ENCODE measurements at regions not wholly inside any gene's neighbourhood (a gene's known extent, or its start where the extent isn't known, plus 50 kb on each side); places are given as distances from the start of the nearest gene placed in this dataset.

DNA sequence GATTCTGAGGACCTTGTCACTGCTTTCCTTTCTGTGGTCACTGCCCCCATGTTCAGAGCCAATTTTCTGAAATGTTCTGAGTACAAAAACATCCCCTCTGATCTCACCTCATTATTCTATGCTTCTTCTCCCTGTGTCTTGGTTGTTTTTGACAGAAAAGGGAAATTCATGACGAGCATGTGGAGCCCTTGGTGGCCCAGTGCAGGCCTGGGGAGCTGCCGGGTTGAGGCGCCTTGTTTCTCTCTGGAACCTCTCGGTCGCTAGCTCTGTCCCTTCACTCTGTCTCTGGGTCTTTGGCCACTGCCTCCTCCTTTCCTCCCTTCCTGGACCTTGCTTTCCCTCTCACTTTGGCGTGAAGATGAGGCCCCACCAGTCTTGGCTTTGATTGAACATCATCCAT, 63.0 kb upstream of the THY1 start:
- Histone ChIP-seq H3K9ac (ENCODE audit: insufficient read depth, low read length) (no peak overlapping the region), H3K4me1 (ENCODE audit: control insufficient read depth, extremely low read depth, insufficient read depth, low read length) (peaks cover 2% of the 10 kb centered on the region), H3K27me3 (ENCODE audit: control insufficient read depth, insufficient read depth, low read length) (peaks cover 17% of the 10 kb centered on the region), H3K4me3 (replicated peaks in 1 of 4; ENCODE audit: control extremely low read depth in 1 of 4, insufficient read depth in 1 of 4, low read depth in 3 of 4, low read length in 4 of 4) (no peak overlapping the region), H4K20me1 (ENCODE audit: control insufficient read depth, extremely low read depth, insufficient read depth, low read length) (peaks cover 1% of the 10 kb centered on the region), H3K27ac (ENCODE audit: insufficient read depth, low read length) (no peak overlapping the region), H2AFZ (ENCODE audit: low read length) (no peak overlapping the region), H3K4me2 (ENCODE audit: extremely low read depth, insufficient read depth, low read length) (no peak overlapping the region), H3K9me3 (ENCODE audit: control insufficient read depth, insufficient read depth, low read depth, low read length) (no peaks in the 10 kb centered on the region), H3K79me2 (ENCODE audit: control insufficient read depth, insufficient read depth, low read length) (no peaks in the 10 kb centered on the region), H3K36me3 (ENCODE audit: control insufficient read depth, insufficient read depth, low read length) (no peaks in the 10 kb centered on the region)
- TF ChIP-seq, protein P1, sequence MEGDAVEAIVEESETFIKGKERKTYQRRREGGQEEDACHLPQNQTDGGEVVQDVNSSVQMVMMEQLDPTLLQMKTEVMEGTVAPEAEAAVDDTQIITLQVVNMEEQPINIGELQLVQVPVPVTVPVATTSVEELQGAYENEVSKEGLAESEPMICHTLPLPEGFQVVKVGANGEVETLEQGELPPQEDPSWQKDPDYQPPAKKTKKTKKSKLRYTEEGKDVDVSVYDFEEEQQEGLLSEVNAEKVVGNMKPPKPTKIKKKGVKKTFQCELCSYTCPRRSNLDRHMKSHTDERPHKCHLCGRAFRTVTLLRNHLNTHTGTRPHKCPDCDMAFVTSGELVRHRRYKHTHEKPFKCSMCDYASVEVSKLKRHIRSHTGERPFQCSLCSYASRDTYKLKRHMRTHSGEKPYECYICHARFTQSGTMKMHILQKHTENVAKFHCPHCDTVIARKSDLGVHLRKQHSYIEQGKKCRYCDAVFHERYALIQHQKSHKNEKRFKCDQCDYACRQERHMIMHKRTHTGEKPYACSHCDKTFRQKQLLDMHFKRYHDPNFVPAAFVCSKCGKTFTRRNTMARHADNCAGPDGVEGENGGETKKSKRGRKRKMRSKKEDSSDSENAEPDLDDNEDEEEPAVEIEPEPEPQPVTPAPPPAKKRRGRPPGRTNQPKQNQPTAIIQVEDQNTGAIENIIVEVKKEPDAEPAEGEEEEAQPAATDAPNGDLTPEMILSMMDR (conservative IDR thresholded peaks at IDR 0.05 in 1 of 2, IDR thresholded peaks at IDR 0.05 in 1 of 2; ENCODE audit: low read depth in 1 of 2, low read length in 2 of 2), result no peak
- TF ChIP-seq EZH2 (IDR thresholded peaks at IDR 0.05; ENCODE audit: low read length, missing control alignments), result no peak
- DNase-seq (ENCODE audit: low read depth in 2 of 2), result no peak

DNA sequence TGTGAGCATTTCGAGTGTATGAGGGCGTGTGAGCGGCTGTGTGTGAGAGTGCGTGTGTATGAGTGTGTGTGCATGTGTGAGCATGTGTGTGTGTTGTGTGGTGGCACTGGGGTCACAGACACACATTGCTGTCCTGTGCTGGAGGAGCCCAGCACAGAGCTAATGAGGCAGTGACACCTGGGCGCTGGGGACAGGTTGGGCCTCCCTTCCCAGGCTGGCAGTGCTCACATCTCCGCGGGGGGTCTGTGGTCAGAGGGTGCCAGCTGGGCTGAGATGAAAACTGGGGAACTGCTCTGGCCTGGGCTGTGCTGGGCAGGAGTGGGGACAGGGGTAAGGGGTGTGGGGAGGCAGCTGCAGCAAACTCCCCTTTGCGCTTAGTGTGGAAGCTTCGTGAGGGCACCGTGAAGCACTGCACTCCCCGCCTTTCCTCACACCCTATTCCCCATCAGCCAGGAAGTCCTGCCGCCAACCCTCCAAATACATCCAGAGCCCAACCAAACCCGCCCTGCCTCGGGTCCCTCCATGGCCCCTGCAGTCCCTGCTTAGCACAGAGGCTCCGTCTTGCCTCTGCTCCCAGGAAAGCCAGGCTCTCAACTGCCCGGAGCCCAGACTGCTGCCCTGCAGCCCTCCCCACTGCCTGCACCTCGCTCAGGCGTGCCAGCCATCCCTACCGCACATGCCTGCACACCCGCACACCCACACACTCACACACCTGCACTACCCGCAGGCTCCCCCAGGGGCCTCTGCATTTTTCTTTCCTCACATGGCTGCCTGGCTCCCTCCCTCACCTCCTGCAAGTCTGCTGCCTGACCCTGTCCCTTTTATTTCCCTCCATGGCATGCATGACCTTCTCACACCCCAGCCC, 62.0 kb upstream of the THY1 start:
- Histone ChIP-seq H3K9me3 (ENCODE audit: control insufficient read depth, insufficient read depth, low read depth, low read length) (no peaks in the 10 kb centered on the region), H4K20me1 (ENCODE audit: control insufficient read depth, extremely low read depth, insufficient read depth, low read length) (peaks cover 1% of the 10 kb centered on the region), H3K9ac (ENCODE audit: insufficient read depth, low read length) (no peak overlapping the region), H3K36me3 (ENCODE audit: control insufficient read depth, insufficient read depth, low read length) (no peaks in the 10 kb centered on the region), H3K27me3 (ENCODE audit: control insufficient read depth, insufficient read depth, low read length) (peaks cover 16% of the 10 kb centered on the region), H3K4me1 (ENCODE audit: control insufficient read depth, extremely low read depth, insufficient read depth, low read length) (peaks cover 7% of the 10 kb centered on the region), H3K4me2 (ENCODE audit: extremely low read depth, insufficient read depth, low read length) (no peak overlapping the region), H3K4me3 (replicated peaks in 1 of 4; ENCODE audit: control extremely low read depth in 1 of 4, insufficient read depth in 1 of 4, low read depth in 3 of 4, low read length in 4 of 4) (no peak overlapping the region), H3K79me2 (ENCODE audit: control insufficient read depth, insufficient read depth, low read length) (no peaks in the 10 kb centered on the region), H2AFZ (ENCODE audit: low read length) (no peak overlapping the region), H3K27ac (ENCODE audit: insufficient read depth, low read length) (no peak overlapping the region)
- TF ChIP-seq EZH2 (IDR thresholded peaks at IDR 0.05; ENCODE audit: low read length, missing control alignments), result no peak
- TF ChIP-seq, protein P1 (conservative IDR thresholded peaks at IDR 0.05 in 1 of 2, IDR thresholded peaks at IDR 0.05 in 1 of 2; ENCODE audit: low read depth in 1 of 2, low read length in 2 of 2), result peak in 1 of 2 donors; percentile 12
- DNase-seq (ENCODE audit: low read depth in 2 of 2), result no peak

DNA sequence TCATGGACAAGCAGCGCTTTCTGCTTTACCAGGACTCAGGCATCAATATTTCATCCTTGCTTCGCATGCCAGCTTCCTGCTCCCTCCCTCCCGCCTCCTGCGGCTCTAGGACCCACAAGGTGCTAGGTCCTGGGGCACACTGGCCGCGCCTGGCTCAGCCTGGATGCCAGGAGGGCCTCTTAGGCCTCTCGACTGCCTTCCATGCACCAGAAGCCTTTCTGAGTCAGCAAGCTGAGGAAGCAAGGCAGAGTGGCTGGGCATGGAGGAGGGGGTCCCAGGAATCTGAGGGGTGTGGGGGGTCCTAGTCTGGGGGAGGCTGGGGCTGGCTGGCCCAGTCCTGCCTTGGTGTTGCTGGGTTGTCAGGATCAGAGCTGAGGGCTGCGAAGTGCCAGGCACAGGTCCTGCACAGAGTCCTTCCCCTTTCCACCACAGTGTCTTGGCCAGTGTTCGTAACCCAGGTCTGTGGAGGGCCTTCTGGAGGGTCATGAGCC, 61.0 kb upstream of the THY1 start:
- no peak overlapping the region for H2AFZ ChIP-seq (ENCODE audit: low read length)
- H3K4me2 ChIP-seq (ENCODE audit: extremely low read depth, insufficient read depth, low read length), result no peak overlapping the region
- no peaks in the 10 kb centered on the region for H3K36me3 ChIP-seq (ENCODE audit: control insufficient read depth, insufficient read depth, low read length)
- DNase-seq (ENCODE audit: low read depth in 2 of 2), result no peak
- H3K79me2 ChIP-seq (ENCODE audit: control insufficient read depth, insufficient read depth, low read length), result no peaks in the 10 kb centered on the region
- H3K9me3 ChIP-seq (ENCODE audit: control insufficient read depth, insufficient read depth, low read depth, low read length), result no peaks in the 10 kb centered on the region
- no peak overlapping the region for H3K4me3 ChIP-seq (replicated peaks in 1 of 4; ENCODE audit: control extremely low read depth in 1 of 4, insufficient read depth in 1 of 4, low read depth in 3 of 4, low read length in 4 of 4)
- no peak overlapping the region for H3K9ac ChIP-seq (ENCODE audit: insufficient read depth, low read length)
- peaks cover 16% of the 10 kb centered on the region for H3K27me3 ChIP-seq (ENCODE audit: control insufficient read depth, insufficient read depth, low read length)
- TF ChIP-seq EZH2 (IDR thresholded peaks at IDR 0.05; ENCODE audit: low read length, missing control alignments), result no peak
- no peak overlapping the region for H3K27ac ChIP-seq (ENCODE audit: insufficient read depth, low read length)
- peaks cover 7% of the 10 kb centered on the region for H3K4me1 ChIP-seq (ENCODE audit: control insufficient read depth, extremely low read depth, insufficient read depth, low read length)
- peaks cover 1% of the 10 kb centered on the region for H4K20me1 ChIP-seq (ENCODE audit: control insufficient read depth, extremely low read depth, insufficient read depth, low read length)

Measured in fibroblast of lung (primary cell).